SK-N-MC (cell line): ENCODE measurements at regions not wholly inside any gene's neighbourhood (a gene's known extent, or its start where the extent isn't known, plus 50 kb on each side); places are given as distances from the start of the nearest gene placed in this dataset.

ENCODE experiments used
- EZH2 ChIP-seq: fragments of 200-600 bp; sonication (generic); IDR thresholded peaks from one replicate; pipeline ENCODE4 v1.6.1; 2017; ENCODE audit warnings: antibody characterized with exemption
- FOXP2 ChIP-seq: optimal IDR thresholded peaks from 2 replicates; pipeline ENCODE3; 2011; ENCODE audit warnings: mild to moderate bottlenecking, moderate library complexity; ENCODE audit not compliant: insufficient read depth; ENCODE audit errors: extremely low read length, control extremely low read depth
- POLR2AphosphoS5 ChIP-seq: IDR thresholded peaks from 2 replicates; pipeline ENCODE4 v1.6.1; 2012; ENCODE audit warnings: mild to moderate bottlenecking, low read depth, low read length, borderline replicate concordance

- TF ChIP-seq EZH2 (no peak), POLR2AphosphoS5 (no peak), FOXP2 (no peak)
Observed at GRCh38 chr6:44625996-44626395, 238.5 kb downstream of the CDC5L start.
